ENCODE measurements at regions not wholly inside any gene's neighbourhood (a gene's known extent, or its start where the extent isn't known, plus 50 kb on each side); places are given as distances from the start of the nearest gene placed in this dataset.
A peak's percentile ranks its signal among the peaks of the same experiment; 100 is the strongest.
"Not testable (repeated sequence)": the region's sequence is repeated elsewhere in the genome, so short reads cannot be mapped to it uniquely, and the experiment has no call there.

DNA sequence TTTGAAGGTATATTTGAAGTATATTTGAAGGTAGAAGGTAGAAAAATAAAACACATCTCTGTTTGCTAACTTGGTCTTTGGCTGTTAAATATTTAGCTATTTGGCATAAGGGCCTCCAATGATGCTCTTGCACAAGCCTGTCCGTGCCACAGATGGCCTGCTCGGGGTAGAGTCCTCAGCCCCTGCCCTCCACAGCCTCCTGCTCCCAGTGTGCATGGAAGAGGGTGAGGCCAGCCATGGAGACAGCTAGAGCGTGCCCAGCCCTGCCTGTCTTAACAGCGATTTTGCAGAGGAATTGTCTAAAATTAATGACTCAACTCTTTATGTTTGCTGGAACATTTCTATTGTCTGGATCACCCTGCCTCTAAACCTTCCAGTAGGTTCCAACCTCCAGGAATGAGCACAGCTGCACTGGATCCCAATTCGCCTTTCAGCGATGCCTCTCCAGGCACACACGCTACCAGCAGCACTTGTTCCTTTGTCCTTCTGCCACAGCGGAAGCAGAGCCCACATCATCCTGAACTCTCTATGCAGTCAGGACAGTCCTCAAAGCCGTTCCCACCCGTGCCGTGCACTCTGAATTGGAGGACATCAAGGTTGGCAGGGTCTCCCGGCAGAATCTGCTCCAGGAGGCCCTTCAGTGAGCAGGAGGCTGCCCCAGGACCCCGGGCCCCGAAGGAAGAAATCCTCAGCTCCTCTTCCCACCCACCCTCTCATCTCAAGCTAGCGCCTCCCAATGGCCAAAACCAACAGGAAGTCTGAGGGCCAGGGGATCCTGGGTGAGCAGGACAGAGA lies 254.0 kb upstream of the IRX1 start:
- no peak for DNase-seq

DNA sequence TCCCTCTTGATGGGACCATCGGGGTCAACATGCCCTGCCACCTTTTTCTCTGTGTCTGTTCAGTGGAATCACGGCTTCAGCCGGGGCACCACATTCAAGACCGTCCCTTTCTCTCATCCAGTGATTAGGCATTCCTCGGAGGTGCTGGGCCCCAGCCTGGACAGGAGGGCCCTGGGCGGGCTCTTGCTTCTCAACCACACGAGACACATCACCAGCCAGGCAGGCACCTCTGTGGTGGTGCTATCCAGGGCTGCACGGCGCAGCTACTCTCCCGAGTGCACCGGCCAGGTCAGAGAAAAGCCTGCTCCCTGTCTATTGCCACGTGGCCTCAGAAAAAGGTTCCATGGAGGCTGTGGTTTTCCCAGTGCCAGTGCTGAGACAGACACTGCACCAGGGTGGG lies 255.2 kb upstream of the IRX1 start:
- no peak for DNase-seq

DNA sequence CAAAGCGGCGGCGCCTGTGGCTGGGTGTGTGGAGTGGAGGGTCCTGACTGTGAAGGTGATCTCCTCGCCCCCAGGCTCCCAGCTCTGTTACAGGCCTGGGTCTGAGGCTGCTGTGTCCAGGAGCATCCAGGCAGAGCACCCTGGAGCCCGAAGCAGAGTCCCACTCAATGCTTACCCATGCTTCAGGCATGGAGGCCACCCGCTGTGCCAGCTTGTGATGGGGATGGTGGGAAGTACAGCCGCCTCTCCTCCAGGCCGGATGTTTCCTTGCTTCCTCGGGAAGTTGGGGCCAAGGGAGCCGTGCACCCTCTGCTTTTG lies 255.9 kb upstream of the IRX1 start:
- no peak for DNase-seq

DNA sequence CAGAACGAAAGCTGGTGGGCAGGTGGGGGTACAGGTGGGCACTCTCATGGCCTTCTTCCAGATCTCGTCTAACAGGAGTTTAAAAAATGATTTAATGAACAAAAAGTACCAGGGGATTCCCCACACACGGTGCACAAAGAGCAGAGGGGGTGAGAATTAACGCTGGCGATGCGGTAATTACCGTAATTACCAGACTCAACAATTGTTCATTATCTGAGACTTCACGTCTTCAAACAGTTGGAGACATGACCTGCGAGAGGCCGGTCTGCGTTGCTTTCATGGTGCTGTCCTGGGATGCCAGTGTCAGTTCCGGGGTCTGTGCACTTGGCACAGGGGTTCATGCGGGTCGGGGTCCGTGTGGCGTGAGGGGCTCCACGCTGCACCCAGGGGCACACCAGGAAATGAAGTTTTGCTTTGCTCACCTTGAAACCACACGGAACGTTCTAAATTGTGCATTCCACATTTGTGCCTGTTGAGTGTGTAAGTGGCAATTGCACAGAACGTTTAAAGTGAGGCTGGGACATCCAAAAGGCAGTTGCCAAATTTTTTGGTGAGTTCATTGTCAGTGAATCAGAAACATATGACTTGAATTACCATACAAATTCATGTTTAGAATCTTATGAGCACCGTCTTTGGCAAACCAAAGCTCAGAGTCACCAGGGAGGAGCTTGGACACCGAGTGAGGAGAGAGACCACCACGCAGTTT lies 256.4 kb upstream of the IRX1 start:
- no peak for DNase-seq

DNA sequence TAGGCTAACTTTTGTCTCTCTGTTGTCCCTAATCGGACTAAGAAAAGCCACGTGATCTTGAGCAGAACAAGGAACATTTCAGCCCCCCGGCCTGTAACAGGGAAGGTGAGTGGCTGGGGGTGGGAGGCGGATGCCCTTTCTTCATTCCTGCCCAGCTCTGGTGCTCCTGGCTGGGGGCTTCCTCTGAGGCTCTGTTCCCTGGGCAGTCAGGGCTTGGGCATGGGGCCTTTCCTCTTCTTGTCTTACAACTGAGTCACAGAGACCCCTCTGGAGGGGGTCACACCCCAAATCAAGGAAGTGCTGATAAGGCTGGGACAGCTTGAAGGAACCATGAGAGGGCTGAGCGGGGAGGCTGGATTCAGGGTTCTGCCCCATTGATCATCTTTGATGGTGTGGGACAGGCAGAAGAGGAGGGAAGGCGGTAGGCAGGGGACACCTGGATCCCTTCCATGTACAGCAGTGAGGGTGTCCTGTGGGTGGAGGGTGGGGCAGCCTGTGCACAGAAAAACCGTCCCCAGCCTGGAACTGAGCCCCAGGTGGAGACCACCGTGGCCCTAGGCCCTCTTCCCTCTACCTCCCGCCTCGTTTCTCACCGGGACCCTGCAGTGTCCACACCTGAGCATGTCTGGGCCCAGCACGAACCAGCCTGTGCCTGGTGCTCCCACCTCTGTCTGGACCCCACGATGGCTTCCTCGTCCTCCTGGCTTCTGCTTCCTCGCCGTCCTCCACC lies 257.7 kb upstream of the IRX1 start:
- DNase-seq: no peak

DNA sequence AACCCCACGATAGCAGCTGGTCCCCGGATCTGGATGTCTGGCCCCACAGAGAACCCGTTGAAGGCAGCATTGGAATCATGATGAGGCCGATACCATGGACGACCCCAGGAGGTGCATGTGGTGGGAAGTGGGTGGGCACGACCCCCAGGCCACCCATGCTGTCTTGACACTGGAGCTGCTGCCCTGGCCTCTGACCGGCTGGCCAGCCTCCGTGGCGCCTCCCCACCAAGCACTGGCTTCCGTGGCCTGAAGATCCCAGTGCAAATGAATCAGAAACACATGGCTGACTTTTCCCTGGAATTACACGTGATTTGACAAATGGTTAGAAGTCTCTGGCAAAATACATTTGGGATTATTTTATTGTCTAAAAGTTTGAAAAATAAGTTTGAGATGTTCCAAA lies 259.0 kb upstream of the IRX1 start:
- no peak for DNase-seq

DNA sequence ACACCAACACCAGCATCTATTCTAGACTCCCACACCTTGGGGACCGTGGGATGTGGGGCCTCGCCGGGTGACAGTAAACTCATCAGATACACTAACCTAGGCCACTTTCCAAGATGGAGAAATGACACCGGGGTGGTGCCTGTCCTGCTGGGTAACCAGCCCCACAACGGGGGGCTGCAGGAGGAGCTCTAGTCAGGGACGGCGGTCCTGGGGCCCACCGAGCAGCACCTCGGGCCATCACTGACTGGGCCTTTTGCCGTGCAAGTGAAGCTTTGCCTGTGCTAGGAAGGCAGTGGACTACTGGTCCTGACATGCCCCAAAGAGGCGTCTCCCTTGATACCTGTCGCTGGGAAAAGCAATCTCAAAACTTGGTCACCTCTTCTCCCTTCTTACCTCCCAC lies 260.3 kb upstream of the IRX1 start:
- no peak for DNase-seq

DNA sequence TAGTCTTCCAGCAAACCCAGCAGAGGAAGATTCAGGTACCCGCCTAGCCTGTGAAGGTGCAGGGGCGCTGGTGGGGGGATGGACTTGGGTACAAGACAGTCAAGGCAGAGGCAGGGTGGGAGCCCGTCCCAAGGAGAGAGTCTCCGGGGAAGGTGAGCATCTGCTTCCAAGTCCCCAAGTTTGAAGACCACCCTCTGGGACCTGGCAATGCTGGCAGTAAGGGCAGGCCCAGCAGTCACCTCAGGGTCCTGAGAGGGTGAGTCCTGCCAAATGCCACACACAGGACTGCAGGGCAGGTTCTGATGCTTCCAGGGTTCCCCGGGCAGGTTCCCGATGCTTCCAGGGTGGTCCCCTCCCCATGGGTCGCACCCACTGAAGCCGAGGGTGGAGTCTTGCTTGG lies 261.8 kb upstream of the IRX1 start:
- DNase-seq: no peak

DNA sequence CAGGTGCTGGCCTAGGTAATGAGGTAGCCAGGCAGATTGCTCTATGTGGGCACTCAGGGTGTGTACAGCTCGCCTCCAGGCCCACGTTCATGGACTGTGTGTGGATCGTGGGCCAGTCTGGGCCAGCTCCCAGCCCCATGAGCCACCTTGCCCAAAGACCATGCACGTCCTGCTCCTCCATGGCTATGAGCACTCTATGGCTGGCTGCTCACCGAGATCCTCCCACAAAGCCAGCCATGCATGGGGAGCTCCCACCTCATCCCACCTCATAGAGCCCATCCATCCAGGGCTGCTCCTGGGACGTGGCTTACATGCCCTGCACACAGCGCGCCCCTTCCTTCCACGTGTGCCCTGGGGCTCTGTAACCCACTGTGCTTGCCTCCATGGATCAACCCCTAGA lies 262.5 kb upstream of the IRX1 start:
- DNase-seq: no peak

DNA sequence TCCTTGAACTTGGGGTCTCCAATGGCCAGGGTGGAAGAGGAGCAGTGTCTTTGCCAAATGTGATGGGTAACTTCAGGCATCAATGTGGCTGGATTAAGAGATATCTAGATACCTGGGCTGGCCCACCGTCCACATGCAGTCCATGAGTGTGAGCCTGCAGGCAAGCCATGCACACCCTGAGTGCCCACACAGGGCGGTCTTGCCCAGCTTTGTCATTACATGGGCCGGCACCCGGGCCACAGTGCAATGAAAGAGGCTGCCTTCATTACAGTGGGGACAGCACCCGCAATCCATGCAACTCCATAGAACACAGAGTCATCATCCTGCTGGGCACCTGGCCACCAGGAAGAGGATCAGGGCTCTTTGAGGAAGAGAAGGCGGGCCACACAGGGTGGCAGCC lies 263.8 kb upstream of the IRX1 start:
- DNase-seq: no peak

DNA sequence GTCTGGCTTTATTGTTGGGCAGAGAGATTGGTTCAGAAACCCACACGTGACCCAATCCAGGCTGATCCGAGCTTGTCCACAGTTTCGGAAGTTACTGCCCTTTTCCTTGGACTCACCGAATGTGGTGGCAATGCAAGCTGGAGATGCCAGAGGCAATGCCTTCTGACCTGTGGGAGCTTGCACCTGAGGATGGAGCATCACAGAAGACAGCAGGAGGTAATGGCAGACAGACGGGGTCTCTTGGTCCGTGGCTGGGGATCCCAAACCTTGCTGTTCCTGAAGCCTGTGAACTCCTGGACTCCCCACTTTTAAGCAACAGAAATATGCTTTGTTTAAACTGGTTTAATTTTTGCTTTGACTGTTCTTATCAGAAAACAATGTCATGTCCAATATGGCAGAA lies 265.2 kb upstream of the IRX1 start:
- DNase-seq: no peak

DNA sequence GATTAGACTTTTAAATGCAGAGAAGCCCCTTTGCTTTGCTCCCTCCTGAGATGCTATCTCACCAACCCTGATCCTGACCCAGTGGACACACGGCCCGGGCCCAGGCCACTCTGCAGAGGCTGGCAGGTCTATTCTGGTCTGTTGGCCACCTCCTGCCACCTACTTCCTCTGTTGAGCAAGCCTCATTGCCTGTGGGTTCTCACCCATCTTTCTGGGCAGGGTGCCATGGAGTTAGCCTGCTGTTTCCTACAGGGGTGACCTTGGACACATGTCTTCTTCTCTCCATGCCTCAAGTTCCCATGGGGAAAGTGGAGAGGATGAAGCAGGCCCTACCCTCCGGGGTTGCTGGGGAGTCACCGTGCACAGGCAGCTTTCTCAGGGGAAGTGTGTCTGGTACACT lies 266.2 kb upstream of the IRX1 start:
- DNase-seq: no peak

DNA sequence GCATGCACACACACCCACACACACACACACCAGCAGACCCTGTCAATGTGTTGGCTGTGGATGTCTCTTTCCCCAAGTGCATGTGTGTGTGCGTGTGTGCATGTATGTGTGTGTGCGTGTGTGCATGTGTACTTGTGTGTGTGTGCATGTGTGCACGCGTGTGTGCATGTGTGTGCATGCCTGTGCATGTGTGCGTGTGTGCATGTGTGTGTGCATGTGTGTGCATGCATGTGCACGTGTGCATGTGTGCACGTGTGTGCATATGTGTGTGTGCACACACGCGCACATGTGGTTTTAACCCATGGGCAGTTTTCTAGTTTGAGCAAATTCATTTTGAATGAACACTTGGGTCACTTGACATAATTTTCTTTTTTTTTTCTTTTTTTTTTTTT lies 268.8 kb upstream of the IRX1 start:
- DNase-seq: no peak

DNA sequence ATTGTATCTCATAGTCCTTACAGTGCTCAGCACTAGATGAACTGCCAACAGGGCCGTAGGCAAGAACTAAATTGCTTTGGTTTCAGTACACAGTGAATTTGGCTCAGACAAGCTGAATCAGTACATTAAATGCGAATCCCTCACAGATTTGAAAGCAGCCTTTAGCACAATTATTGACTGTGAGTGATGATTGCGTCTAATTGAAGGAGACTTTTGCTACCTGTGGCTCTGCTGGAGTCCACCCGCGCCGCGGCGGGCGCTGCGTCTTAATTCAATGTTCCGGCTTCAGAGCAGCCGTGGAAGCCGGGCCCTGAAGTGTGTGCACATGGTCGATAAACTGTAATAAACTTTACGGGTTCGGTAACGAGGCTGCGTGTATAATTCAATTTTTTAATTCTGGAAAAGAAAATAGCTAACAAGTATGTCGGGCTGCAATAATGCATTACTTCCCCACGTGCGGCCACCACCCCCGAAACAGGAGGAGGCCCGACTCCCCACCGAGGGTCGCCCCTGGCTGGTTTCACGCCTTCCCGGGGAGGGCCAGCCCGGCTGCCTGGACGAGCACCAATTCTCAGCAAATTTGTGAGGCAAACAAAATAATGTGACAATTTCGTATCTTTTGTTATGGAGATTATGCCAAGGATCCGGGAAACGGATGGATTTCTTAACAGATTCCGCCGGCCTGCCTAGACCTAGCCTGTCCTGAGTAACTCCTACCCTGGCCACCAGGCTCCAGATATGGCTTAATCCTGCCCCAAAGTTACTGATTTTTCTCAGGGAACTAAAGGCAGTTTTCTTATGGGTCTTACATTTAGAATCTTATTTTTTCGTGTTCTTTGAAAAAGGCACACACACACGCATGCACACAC lies 269.4 kb upstream of the IRX1 start:
- DNase-seq: no peak

DNA sequence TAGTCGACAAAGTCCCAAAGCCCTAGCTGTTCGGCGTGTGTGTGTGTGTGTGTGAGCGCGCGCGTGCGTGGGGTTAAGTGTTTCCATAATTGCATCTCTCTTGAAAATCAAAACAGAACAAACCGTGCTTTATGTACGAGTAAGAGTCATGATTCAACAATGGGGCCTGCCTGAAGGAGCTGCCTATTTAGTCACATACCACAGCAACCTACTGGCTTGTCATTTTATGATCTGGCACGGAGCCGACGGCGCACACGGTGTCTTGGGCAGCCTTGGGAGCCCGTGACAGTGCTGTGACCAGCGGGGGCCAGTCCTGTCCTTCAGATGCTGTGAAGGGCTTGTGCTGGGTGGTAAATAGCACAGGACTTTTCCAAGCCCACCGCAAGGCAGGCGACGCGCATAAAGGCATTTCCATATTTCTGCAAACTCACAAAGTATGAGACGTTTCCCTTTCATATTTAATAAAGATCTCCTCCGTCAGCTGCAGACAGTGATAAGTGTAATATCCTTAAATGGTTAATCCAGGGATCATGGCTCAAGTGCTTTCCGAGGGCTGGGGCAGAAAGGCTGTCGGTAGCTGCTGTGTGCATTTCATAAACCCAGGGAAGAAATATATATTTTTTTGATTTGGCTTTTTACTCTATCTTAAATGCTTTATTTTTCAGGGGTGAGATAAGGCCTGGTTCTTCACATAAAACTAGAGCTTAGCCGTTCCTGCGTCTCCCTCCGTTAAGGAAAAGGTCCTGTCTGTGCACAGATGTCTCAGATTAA lies 270.2 kb upstream of the IRX1 start:
- DNase-seq: peak; percentile 49

DNA sequence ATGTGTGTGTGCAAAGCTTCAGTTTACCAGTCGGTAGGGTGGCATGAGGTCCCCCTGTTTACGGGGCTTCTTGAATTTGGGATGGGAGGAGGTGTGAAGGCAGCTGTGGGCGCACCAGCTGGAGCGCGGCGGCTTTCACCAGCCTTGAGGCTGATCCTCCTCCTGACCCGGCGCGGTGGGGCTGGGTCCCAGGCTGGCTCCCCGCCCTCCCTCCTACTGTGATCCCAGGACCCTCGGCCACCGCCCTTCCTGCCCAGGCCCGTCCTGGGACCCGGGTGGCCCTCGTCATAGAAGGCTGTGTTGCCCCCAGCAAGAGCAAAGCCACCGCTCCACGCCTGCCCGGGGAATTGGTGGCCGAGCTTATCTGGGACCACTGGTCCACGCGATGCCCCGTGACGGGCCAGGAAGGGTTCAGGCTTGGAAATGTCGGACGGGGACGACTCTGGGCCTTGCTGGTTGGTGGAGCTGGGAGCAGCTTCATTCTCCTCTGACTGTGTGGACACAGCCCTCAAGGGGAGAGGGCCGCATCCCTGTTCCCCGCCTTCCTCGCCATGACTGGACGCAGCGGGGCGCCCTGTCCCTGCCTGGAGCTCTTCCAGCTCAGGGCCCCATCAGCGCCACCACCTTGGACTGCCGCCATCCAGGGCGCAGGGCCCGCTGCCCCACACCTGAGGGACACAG lies 271.1 kb upstream of the IRX1 start:
- DNase-seq: no peak

DNA sequence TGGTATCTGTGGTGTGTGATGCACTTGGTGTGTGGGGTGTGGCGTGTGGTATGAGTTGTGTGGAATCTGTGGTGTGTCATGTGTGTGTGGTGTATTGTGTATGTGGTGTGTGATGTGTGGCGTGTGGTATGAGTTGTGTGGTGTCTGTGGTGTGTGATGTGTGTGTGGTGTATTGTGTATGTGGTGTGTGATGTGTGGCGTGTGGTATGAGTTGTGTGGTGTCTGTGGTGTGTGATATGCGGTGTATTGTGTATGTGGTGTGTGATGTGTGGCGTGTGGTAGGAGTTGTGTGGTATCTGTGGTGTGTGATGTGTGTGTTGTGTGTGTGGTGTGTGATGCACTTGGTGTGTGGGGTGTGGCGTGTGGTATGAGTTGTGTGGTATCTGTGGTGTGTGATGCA lies 271.7 kb upstream of the IRX1 start:
- not testable (repeated sequence) for DNase-seq

DNA sequence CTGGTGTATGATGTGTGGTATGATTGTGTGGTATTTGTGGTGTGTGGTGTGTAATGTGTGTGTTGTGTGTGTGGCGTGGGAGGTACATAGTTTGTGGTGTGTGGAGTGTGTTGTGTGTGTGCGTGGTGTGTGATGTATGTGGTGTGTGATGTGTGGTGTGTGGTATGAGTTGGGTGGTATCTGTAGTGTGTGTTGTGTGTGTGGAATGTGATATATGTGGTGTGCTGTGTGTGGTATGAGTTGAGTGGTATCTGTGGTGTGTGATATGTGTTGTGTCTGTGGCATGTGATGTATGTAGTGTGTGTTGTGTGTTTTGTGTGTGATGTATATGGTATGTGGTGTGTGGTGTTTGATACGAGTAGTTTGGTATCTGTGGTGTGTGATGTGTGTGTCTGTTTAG lies 272.5 kb upstream of the IRX1 start:
- no peak for DNase-seq

DNA sequence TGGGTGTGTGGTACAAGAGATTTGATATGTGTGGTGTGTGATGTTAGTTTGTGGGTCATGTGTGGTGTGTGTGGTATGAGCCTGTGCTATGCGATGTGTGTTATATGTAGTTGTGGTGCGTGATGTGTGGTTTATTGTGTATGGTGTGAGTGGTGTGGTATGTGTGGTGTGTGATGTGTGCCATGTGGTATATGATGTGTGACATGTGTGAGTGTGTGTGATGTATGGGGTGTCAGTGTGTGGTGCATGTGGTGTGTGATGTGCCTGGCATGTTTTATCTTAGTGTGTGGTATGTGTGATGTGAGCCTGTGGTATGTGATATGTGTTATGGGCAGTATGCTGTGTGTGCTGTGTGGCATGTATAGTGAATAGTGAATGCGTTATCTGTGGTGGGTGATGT lies 273.0 kb upstream of the IRX1 start:
- DNase-seq: no peak

DNA sequence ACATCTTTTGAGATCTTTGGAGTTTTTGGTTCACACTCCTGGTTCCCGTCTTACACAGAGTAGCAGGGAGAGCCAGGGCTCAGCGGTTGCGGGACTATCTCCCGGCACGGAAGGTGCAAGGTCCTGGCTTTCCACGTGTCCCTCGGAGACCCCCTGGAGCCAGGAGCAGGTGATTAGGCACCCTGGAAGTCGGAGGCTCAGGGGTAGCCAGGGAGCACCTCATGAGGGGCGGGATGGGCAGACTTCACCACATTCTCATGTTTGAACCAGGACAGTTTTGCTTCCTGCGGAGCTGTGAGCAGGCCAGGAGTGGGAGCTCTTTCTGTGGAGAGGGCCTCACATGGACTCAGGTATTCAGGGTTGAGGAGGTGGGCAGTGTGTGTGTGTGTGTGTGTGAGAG lies 273.7 kb upstream of the IRX1 start:
- DNase-seq: no peak

DNA sequence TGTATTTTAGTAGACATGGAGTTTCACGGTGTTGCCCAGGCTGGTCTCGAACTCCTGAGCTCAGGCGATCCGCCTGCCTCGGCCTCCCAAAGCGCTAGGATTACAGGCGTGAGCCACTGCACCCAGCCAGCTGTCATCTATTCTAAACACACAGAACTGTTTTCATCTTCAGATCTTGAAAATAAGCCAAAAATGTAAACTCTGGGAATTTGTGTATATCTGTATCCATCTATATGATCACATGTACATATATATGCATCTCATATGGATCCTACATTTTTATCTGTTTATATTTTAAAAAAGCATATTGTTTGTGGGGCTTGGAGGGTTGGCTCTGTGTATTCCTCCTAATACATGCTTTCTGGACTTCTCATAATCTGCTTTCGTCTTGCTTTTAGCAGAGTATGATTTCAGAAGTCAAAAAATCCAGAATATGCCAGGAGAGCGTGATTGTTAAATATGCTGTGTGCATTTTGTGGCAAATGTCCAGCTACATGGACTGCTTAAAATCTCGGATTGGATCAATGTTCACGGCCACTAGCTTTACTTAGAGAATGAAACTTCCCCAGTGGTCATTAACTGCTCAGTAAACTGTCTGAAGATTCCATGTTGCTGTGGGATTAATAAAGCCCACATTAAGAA lies 274.4 kb upstream of the IRX1 start:
- no peak for DNase-seq
